GM18507 (cell line): ENCODE measurements at regions not wholly inside any gene's neighbourhood (a gene's known extent, or its start where the extent isn't known, plus 50 kb on each side); places are given as distances from the start of the nearest gene placed in this dataset.

Source experiments
- DNase-seq: peaks from one replicate; pipeline ENCODE4 v3.0.0; 2011; ENCODE audit warnings: low read depth; ENCODE audit not compliant: insufficient read length; ENCODE audit errors: extremely low spot score
- FAIRE-seq: peaks from 2 replicates; lab custom pipeline; 2011; peaks lifted over from hg19 to GRCh38; lab: Jason Lieb, UNC

- FAIRE-seq, result no peak
- no peak for DNase-seq
Measured at GRCh38 chr16:11439790-11440656, 94.8 kb downstream of the RMI2 start.

- FAIRE-seq (no peak), DNase-seq (no peak)
Measured at GRCh38 chr16:11440657-11441012, 95.4 kb downstream of the RMI2 start.

GRCh38 chr16:11445486-11445885 is 100.2 kb downstream of the RMI2 start:
- DNase-seq, result no peak
- no peak for FAIRE-seq

- no peak for FAIRE-seq
- no peak for DNase-seq
Measured at GRCh38 chr16:11446566-11447119, 101.4 kb downstream of the RMI2 start.

GRCh38 chr16:11447272-11447671 is 102.0 kb downstream of the RMI2 start:
- FAIRE-seq (no peak), DNase-seq (no peak)

GRCh38 chr16:11447836-11448235 is 102.6 kb downstream of the RMI2 start:
- DNase-seq (no peak), FAIRE-seq (no peak)

GRCh38 chr16:11448796-11449416 is 103.6 kb downstream of the RMI2 start:
- FAIRE-seq (no peak), DNase-seq (no peak)

GRCh38 chr16:11449716-11450115 is 104.5 kb downstream of the RMI2 start:
- FAIRE-seq, result no peak
- no peak for DNase-seq

GRCh38 chr16:11450136-11450535 is 104.9 kb downstream of the RMI2 start:
- no peak for FAIRE-seq
- DNase-seq, result no peak

- DNase-seq (no peak), FAIRE-seq (no peak)
Measured at GRCh38 chr16:11452298-11452697, 107.0 kb downstream of the RMI2 start.

- DNase-seq, result no peak
- FAIRE-seq, result no peak
Measured at GRCh38 chr16:11452746-11453389, 107.6 kb downstream of the RMI2 start.

- DNase-seq, result no peak
- FAIRE-seq, result no peak
Measured at GRCh38 chr16:11456741-11457140, 111.5 kb downstream of the RMI2 start.

- no peak for FAIRE-seq
- DNase-seq, result no peak
Measured at GRCh38 chr16:11459722-11460121, 114.5 kb downstream of the RMI2 start.

GRCh38 chr16:11460820-11461594 is 115.7 kb downstream of the RMI2 start:
- FAIRE-seq (no peak), DNase-seq (no peak)

- DNase-seq (no peak), FAIRE-seq (no peak)
Measured at GRCh38 chr16:11461595-11461990, 116.3 kb downstream of the RMI2 start.

GRCh38 chr16:11462036-11462435 is 116.8 kb downstream of the RMI2 start:
- FAIRE-seq, result no peak
- DNase-seq, result no peak

GRCh38 chr16:11462861-11463260 is 117.6 kb downstream of the RMI2 start:
- DNase-seq (no peak), FAIRE-seq (no peak)

GRCh38 chr16:11464241-11464640 is 119.0 kb downstream of the RMI2 start:
- no peak for FAIRE-seq
- no peak for DNase-seq

- FAIRE-seq, result no peak
Measured at GRCh38 chr16:11465675-11466074, 120.4 kb downstream of the RMI2 start.

More at GRCh38 chr16:11465675-11466074, 120.4 kb downstream of the RMI2 start:
- DNase-seq, result no peak
